ENCODE measurements at regions not wholly inside any gene's neighbourhood (a gene's known extent, or its start where the extent isn't known, plus 50 kb on each side); places are given as distances from the start of the nearest gene placed in this dataset.
"Not testable (repeated sequence)": the region's sequence is repeated elsewhere in the genome, so short reads cannot be mapped to it uniquely, and the experiment has no call there.

- TF ChIP-seq CTCF, POLR2A (IDR thresholded peaks at IDR 0.05): not testable (repeated sequence)
Observed at GRCh38 chr14:105950364-105950892, 424.0 kb downstream of the TMEM121 start.
